NCI-H2171 (cell line): ENCODE measurements at regions not wholly inside any gene's neighbourhood (a gene's known extent, or its start where the extent isn't known, plus 50 kb on each side); places are given as distances from the start of the nearest gene placed in this dataset.

Experiments
- DNase-seq: peaks from one replicate; lab custom pipeline; 2025; lab: John Stamatoyannopoulos, UW

GRCh38 chr5:124419531-124419930, 326.9 kb downstream of the ZNF608 start:
- DNase-seq: no peak

GRCh38 chr5:124418390-124418789, 328.0 kb downstream of the ZNF608 start:
- no peak for DNase-seq

- DNase-seq: no peak
These were observed 329.2 kb downstream of the ZNF608 start for GRCh38 chr5:124417196-124417595.

- no peak for DNase-seq
These were observed 329.8 kb downstream of the ZNF608 start for GRCh38 chr5:124416627-124417026.

- DNase-seq: no peak
These were observed 331.5 kb downstream of the ZNF608 start for GRCh38 chr5:124414973-124415372.

GRCh38 chr5:124410539-124411488, 335.6 kb downstream of the ZNF608 start:
- DNase-seq: no peak

GRCh38 chr5:124408738-124409453, 337.5 kb downstream of the ZNF608 start:
- DNase-seq: no peak

GRCh38 chr5:124404796-124405195, 341.6 kb downstream of the ZNF608 start:
- DNase-seq: no peak

GRCh38 chr5:124403281-124403680, 343.2 kb downstream of the ZNF608 start:
- DNase-seq: no peak

GRCh38 chr5:124402144-124402581, 344.3 kb downstream of the ZNF608 start:
- DNase-seq: no peak

GRCh38 chr5:124401476-124402143, 344.8 kb downstream of the ZNF608 start:
- DNase-seq: no peak

- DNase-seq: no peak
These were observed 346.9 kb downstream of the ZNF608 start for GRCh38 chr5:124399426-124399961.

GRCh38 chr5:124398460-124398859, 348.0 kb downstream of the ZNF608 start:
- no peak for DNase-seq

GRCh38 chr5:124397317-124397716, 349.1 kb downstream of the ZNF608 start:
- DNase-seq: peak; percentile 31

GRCh38 chr5:124395926-124396325, 350.5 kb downstream of the ZNF608 start:
- DNase-seq: no peak

- DNase-seq: no peak
These were observed 351.2 kb downstream of the ZNF608 start for GRCh38 chr5:124395287-124395686.

GRCh38 chr5:124394700-124395245, 351.7 kb downstream of the ZNF608 start:
- DNase-seq: no peak

GRCh38 chr5:124393584-124394379, 352.7 kb downstream of the ZNF608 start:
- DNase-seq: no peak

- no peak for DNase-seq
These were observed 362.7 kb downstream of the ZNF608 start for GRCh38 chr5:124383693-124384092.

- DNase-seq: no peak
These were observed 369.1 kb downstream of the ZNF608 start for GRCh38 chr5:124377386-124377785.

GRCh38 chr5:124373883-124374282, 372.6 kb downstream of the ZNF608 start:
- no peak for DNase-seq
